HG03342 (cell line): ENCODE measurements at regions not wholly inside any gene's neighbourhood (a gene's known extent, or its start where the extent isn't known, plus 50 kb on each side); places are given as distances from the start of the nearest gene placed in this dataset.

Experiments
- ATAC-seq: cut with Tn5 transposase; IDR thresholded peaks from one replicate; pipeline ENCODE4 v1.9.1; 2021; ENCODE audit warnings: mild to moderate bottlenecking, moderate library complexity; ENCODE audit not compliant: unreplicated experiment

DNA sequence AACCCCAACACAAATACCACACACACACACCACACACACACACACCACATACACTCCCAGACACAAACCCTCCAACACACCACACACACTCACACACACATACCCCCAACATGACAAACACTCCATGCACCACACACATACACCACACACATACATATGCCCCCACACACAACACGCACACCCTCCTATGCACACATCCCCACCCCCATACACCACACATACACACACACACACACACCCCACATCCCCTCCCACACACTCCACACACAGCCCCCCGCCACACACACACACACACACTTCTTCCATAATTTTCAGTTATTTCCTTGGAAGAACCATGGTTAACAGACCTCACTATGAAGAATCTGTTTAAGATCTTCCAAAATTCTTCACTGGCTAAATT is 173.5 kb upstream of the KCNIP4 start:
- no peak for ATAC-seq

DNA sequence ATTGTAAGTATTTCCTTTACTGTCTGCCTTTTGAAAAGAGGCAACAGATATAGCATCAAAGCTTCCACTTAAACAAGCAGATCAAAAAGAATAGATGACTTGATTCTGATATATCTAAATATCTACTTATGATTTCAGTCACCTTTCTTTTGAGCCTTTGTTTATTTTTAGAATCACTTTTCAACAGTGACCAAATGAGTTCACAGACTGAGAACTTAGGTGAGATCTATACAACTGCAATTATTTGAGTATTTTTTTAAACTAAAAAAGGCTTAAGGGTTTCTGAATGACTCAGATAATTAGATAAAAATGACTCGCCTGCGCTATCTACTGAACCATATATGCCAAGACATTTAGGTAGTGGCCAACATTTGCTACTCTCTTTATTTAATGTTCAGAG is 166.7 kb upstream of the KCNIP4 start:
- ATAC-seq, result no peak

DNA sequence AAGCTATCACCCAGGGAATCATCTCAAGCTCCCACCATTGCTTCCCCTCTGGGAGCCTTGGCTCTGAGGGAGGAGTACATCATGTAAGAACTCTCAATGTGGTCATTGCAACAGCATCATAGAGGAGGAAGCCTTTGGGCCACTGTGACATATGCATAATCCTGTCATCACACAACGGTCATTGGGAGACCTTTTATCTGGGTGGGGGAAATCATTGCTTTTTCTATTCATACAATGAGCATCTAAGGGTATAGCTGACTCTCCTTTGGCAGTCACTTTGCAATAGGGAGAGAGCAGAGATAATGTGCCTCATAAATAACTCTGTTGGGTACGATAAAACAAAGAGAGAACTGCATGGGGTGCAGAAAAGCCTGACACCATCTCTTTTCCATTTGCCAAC is 155.2 kb upstream of the KCNIP4 start:
- ATAC-seq, result no peak

DNA sequence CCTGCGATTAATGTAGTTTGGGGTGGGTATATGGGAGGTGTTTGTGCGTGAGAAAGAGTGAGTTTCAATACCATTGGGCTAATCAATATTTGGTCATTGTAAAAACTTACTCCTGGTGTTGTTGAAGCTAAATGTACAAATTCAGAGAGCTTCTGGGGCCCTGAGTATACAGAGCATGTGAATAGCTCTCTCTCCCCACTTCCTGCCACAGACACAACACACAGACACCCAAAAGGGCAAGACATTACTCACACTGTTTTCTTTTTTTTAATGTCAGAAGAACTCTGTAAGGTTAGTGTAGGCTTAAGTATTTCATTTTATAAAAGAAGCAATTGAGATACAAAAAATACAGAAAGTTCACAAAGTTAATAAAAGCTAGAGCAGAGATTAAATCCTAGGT is 151.3 kb upstream of the KCNIP4 start:
- ATAC-seq, result no peak

DNA sequence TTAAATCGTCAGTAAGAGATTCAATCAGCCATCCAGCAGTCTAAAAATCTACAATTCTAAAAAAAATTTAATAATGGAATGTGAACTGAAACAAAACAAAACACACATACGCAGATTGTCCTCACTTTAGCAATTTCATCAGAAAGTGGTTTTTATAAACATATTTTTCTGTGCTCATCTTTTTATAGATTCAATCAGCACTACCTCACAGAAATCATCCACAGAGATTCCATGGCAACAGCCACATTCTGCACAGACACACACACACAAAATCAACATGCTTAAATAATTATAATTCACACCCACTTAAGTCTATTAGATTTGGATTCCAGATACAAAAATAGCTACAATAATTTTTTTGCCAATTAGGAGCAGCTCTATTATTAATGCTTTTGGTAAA is 149.0 kb upstream of the KCNIP4 start:
- no peak for ATAC-seq

DNA sequence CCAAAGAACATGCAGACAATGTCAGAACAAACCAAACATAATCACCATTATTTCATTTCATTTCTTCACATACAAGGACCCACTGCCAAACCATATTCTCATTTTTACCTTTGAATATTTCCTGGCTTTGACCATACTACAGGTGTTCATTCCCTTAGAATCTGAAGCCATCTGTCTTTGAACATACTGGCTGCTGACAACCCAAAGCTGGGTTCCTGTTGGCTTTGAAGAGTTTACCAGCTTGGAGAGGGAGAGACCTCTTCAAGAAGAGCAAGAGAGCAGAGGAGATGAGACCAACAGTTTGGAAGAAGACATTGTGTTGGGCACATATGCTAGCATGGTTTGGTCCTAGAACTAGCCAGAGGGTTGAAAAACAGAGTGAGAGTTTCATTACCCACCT is 145.6 kb upstream of the KCNIP4 start:
- no peak for ATAC-seq

DNA sequence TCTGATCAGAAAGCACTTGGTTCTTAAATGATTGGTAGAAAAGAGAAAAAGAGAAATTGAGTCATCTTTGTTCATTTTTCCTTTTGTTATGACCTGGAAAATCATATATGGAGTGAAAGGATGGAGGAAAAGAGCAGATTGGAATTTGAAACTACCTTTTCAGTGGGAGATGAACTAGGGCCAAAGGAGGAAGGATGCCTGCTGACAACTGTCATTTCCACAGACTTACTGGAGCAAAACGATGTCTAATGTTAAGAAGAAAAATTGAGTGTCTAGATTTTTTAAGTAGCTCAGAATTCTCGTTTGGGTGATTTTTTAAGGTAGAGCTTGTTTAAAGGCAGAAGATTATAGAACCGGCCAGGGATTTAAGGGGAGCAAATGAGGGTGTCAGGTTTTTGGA is 144.6 kb upstream of the KCNIP4 start:
- ATAC-seq, result no peak

DNA sequence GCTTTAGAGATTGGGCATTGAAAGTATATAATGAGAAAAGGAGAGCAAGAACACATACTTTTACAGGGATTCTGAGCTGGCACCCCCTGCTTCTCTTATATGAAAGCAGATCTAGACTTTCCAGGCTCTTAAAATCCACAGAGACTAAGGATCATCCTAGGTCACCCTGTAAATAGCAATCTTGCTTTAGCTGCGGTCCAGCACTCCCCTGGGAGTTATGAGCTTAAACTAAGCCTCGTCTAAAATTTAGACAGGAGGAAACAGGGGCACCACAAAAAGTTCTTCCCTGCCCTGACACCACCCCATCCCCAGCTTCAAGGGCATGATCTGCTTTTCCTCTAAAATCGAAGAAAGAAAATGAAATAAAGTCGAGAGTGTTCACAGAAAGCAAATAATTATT is 143.3 kb upstream of the KCNIP4 start:
- no peak for ATAC-seq

DNA sequence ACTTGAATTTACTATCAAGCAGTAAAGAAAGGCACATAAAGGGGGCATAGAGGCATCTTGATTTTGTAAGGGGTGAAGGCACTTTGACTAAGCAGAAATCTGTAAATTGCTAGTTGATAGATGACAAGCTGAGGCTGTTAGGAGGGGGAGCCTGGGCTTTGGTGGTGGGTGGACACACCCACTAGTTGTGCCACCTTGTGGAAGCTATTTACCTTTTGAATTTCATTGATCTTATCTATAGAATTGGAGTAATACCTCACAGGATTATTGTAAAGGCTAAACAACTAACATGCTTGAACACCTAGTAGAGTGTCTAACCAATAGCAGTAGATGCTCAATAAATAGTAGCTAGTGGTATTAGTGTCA is 142.8 kb upstream of the KCNIP4 start:
- no peak for ATAC-seq

DNA sequence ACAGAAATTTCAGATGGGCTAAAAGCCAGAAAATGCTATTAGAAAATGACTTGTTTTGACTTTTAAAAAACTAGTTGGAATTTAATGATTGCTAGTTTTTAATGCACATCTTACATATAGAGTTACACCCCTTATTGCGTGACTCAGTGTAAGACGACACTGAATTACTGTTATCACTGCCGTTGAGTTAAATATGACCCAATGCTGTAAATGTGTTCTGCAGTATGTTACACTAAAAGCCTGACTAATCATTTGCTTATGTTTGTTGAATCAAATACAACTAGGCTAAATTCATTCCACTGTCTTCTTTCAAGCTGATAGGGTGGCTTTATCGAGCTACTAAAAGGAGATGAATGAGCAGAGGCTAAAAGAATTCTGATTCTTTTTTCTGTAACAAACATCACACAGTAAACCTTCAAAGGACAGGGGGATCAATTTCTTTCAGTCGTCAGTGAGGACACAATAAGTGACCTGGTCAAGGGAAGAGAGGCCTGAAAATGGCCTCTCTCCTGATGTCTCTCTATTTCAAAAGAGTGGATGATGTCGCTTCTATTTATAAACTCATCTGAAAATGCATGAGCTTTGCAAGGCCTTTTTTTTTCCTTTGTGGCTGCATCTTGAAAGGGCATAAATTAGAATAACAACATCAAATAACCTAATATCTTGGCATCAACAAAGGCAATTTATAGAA is 142.2 kb upstream of the KCNIP4 start:
- no peak for ATAC-seq

DNA sequence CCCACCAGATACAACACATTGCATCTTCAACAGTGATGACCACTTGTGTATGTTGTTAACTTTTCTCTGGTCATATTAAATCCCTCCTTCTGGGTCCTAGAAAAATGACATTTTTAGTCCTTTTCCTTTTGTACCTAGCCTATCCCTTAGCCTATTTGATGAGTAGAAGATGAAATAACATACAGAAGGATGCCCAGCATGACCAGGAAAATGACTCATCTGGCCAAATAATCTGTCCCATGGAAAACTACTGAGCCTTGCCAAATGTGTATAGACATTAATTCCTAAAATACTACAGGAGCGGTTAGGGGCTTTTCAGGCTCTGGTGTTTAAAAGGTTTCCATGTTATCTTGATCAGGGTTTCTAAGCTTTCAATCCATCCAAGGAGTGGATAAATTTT is 129.0 kb upstream of the KCNIP4 start:
- ATAC-seq, result no peak

DNA sequence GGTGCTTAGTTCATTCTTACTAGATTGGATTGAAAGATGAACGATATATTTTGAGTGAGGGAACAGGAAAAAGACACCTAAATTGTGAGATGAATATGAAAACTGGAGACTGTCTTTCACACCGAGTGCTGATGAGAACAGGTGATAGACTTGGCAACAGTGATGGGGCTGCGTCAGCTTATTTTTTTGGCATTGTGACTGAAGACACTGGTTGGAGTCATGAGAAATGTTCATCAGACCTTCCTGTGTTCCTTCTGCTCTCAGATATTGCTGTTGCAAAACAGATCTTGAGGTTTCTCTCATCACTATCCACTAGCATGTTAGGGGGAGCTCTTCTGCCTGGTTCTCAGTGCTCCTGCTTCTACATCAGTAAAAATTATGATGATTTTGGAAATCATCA is 124.2 kb upstream of the KCNIP4 start:
- no peak for ATAC-seq

DNA sequence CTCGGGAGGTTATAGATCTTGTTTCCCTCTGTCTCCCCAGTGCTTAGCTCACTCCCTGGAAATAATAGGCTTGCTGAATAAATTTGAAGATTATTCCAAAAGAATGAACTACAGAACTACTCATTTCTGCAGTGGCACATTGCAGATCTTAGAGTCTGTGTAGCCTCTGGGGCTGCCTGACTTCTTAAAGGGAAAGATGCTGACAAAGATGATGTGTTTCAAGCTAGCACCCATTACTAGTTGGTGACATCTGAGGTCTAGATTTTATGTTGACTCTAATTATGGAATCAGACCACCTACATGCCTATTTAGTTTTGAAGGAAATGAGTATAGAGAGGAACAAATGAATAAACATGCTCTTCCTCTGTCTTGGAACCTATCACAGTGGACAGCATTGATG is 123.7 kb upstream of the KCNIP4 start:
- no peak for ATAC-seq

DNA sequence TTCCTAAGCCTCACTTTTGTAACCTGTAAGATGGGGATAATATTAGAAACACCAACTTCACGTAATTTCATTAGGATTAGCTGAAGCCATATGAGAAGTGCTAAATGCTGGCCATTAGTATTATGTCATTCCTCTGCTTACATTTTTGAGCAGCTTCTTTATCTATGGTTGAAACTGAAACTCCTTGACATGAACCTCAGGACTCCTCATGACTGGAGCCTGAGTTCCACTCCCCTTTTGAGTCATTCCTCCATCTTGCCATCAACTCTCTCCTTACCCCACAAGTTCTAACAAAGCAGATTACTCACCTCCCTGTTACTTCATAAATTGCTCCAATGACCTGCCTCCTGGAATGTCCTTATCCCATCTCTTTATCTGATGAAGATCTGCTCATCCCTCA is 123.2 kb upstream of the KCNIP4 start:
- ATAC-seq, result peak; percentile 98

DNA sequence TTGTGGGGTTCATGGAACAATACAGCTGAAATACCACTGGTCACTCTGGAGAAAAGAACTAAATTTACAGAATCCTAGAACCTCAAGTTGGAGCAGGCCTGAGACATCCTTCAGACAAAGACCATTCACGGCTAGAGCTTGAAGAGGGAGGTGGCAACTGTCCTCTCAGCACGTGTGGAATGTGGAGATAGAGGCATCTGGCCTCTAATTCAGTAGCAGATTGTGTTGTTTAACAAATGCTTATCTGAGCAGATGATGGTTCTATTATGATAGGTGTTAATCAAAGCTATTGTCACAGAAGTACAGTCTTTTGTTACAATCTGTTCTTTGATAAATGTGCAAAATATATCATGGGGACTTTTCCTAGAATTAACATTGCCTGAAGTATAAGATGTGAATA is 121.7 kb upstream of the KCNIP4 start:
- no peak for ATAC-seq

DNA sequence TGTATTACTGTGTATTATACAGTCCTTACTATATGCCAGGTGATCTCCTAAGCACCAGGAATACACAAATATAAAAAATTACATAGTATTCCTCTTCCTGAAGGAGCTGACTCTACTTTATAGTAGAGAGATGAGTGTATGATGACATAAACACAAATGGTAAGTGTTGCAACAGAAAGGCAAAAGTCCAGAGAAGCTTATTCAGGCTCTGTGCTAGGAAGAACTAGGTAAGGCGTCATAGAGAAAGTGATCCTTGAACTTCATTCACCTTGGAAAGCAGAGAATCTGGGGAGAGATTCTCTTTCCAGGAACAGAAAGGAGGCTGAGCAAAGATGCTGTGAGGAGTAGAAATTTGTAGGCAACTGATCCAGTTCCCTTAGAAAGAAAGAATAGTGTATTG is 115.0 kb upstream of the KCNIP4 start:
- ATAC-seq, result no peak

DNA sequence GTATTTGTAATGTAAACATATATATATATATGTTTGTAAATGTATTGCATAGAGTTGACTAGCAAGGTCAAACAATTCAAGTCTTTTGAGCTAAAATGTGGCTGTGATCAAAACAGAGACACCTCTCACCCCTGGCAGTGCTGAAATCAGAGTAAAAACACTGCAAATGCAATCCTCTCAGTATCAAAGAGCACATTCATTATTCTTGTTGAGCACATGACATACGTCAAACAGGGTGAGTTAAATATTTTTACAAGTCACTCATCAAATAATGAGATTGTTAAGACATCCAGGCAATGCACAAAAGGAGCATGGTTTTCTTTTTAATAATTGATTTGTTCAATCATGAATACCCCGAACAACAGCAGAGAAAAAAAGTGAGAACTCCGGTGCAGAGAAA is 114.1 kb upstream of the KCNIP4 start:
- no peak for ATAC-seq

DNA sequence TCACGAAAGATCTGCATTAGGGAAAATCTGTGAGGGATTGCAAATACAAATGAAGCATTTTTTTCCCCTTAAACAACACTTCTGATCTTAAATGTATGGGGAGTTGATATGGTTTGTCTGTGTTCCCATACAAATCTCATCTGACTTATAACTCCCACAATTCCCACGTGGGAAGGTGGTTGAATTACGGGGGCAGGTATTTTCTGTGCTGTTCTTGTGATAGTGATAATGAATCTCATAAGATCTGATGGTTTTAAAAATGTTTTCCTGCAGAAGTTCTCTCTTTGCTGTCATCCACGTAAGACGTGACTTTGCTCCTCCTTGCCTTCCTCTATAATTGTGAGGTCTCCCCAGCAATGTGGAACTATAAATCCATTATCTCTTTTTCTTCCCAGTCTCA is 107.4 kb upstream of the KCNIP4 start:
- ATAC-seq, result no peak

DNA sequence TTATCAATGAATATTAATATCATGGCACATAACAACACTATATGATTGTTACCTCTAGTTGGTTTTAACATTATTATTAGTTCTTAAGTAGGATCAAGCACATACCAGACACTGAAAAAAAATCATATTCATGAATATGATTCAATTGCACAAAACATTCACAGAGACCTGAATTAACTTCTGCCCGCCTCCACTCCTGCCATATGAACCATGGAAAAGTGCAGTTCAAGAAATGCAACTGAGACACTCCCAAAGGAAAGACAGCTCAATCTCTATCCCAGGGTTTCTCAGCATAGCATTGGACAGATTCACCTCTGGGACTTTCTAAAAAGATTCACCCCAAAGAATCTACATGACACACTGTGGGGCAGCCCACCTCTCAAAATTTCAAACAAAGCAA is 103.5 kb upstream of the KCNIP4 start:
- ATAC-seq, result no peak

DNA sequence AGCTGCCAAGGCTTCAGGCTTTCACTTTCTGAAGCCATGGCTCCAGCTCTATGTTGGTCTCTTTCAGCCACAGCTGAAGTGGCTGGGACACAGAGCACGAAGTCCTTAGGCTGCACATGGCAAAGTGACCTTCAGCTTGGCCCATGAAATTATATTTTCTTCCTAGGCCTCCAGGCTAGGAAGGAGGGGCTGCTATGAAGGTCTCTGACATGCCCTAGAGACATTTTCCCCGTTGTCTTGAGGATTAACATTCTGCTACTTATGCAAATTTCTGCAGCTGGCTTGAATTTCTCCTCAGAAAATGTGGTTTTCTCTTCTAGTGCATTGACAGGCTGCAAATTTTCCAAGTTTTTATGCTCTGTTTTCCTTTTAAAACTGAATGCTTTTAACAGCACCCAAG is 99.8 kb upstream of the KCNIP4 start:
- no peak for ATAC-seq

DNA sequence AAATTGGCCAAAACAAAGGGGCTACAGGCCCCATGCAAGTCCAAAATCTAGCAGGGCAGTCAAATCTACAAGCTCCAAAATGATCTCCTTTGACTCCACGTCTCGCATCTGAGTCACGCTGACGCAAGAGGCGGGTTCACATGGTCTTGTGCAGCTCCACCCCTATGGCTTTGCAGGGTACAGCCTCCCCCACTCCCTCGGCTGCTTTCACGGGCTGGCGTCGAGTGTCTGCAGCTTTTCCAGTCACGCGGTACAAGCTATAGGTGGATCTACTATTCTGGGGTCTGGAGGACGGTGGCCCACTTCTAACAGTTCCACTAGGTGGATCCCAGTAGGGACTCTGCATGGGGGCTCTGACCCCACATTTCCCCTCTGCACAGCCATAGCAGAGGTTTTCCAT is 99.2 kb upstream of the KCNIP4 start:
- no peak for ATAC-seq

DNA sequence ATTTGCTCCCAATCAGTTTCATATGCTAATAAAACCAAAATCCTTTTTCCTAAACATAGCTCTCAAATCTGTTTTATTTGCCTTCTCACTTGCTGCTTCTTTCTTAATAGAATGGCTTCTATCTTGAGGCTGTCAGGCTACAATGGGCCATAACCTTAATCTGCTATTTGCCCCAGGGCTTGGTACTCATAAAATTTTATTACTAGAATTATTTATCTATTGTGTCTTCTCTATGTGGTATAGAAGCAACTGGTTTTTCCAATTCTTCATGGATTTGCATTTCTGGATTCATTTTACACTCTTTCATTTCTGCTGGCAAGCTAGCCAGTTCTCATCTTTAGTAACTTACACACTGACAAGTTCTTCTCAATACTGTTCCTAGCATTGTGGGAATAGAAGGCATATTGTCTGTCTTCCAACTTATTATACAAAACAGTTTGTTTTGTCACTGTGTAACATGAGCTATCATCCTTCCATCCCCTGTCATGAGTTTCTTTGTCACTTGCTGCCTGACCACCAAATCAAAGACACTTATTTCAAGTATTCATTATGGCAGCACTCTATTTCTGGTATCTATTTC is 96.6 kb upstream of the KCNIP4 start:
- ATAC-seq, result no peak

DNA sequence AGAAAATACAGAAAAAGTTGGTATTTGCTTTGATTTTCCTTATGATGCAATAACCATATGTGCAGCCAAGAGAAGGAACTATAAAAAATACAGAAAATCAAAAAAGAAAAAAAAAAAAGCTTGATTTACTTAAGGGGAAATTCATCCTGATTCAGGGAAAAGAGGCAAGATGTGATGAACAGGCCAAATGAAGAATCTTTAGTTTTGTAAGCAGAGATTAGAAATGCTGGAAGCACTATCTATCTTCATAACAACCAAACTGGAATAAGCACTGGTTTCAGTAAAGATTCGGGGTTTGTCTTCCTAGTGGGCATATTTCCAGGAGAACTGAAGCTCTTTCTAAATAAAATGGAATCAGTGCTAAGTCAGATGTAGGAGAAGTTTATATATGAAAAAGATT is 82.9 kb upstream of the KCNIP4 start:
- no peak for ATAC-seq
